Stimulated activated CD4-positive, alpha-beta T cell treated with anti-CD3 and anti-CD28 coated beads, Interleukin-2, amount 100 ng/mL, for 48 hours (primary cell): ENCODE measurements at regions not wholly inside any gene's neighbourhood (a gene's known extent, or its start where the extent isn't known, plus 50 kb on each side); places are given as distances from the start of the nearest gene placed in this dataset.
"Not testable (repeated sequence)": the region's sequence is repeated elsewhere in the genome, so short reads cannot be mapped to it uniquely, and the experiment has no call there.

Source experiments
- DNase-seq, 2 donors: peaks; one replicate each; pipeline ENCODE4 v3.0.0-alpha.2; 2020

DNA sequence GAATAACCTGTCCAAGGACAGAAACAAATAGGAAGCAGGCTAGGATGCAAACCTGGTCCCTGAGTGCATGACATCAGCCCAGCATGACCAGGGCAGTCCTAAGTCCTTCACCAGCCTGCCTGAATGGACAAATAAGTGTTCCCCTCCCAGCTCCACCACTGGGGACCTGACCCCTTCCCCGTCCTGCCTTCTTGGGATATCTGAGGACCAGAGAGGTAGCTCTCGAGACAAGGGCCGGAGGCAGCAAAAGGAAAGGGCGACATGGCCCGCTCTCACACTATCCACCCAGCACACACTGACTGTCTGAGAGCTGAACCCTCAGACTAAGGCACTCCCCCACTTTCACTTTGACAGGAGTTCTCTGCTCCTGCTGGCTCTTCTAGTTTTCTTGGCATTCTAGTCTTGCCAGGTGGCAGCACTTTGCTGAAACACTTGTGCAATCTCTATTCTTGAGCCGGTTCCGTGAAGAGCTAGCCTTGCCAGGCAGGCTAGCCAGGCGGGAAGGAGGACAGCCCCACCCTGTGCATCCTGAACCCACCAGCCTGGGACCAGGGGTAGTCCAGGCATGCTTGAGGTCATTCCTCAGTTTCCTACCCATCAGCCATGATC, 251.1 kb upstream of the RAB4A start:
- DNase-seq = no peak

- DNase-seq = not testable (repeated sequence)
Measured at GRCh38 chr1:229021034-229021433, 249.9 kb upstream of the RAB4A start.

DNA sequence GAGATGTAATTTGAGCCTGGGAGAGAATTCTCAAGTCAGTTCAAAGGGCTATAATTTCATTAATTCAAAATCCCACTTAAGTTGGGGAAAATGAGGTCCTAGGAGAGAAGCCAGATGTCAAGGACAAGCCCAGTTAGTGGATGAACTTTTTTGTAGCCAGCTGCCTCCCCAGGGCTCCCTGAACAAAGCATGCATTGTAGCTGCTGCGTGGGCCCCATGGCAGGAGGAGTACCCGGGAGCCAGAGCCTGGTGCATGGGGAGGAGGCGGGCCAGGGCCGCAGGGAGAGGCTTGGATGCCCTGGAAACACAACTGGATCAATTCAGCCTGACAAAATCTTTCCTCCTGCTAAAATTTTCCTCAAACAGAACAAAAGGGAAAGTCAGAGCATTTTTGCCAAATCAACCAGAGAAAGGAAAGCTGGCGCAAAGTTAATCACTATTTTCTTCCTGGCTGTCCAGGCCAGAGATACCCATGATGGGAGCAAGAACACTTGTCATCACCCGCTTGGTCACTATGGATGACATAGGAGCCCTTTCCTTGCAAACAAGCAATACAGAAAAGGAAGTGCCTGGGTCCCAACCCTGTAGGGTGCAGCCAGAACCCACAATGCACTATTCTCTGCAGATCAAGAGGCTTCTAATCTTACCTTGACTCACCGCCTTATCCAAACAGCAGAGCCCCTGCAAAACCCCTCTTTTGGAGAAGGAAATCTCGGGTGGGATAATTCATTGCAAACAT, 248.1 kb upstream of the RAB4A start:
- DNase-seq = no peak

- DNase-seq = no peak
Measured at GRCh38 chr1:229023651-229024300, 247.1 kb upstream of the RAB4A start.

DNA sequence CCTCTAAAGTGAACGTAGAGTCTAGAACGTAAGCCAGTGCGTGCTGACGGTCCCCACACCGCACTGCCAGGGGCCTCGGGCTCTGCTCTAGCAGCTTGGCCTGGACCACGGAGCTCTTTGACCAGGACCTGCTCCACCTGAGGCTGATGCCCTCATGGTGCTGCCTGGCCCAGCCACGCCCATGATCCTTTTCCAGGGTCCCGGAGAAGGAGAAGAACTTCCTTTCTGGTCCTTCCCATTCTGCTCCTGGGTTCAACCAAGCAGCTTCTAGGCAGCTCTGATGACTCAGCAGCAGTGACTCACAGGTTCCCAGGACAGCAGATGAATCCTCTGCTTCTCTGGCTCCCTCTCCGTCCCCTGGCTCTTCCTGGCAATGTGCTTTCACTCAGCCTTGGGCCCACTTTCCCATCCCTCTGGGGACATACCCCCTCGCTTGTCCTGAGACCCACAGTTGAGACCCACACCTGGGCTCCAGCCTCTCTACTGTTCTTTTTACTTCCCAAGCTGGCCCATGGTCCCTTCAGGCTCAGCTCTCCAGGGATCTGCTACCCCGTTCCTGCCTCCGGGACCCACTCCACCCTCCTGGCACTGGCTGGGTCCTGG, 246.3 kb upstream of the RAB4A start:
- no peak for DNase-seq

DNA sequence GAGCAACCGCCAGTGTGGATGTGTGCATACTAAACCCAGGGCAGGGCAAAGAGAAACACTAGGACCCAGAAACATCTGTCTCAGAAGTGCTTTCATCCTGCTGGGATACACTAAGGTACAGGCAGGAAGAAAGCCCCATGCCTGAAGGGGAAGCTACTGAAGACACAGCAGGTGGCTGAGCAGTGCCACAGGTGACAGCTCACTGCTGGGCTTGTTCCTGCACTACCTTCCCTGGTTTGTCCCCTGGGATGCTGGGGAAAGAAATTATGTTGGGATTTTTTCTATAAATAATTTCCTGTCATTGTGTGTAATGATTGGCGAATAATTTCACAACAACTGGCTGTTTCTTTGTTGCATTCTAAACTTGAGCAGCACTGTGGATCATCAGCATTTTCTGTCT, 245.3 kb upstream of the RAB4A start:
- no peak for DNase-seq

GRCh38 chr1:229027158-229027557, 243.8 kb upstream of the RAB4A start:
- no peak for DNase-seq

DNA sequence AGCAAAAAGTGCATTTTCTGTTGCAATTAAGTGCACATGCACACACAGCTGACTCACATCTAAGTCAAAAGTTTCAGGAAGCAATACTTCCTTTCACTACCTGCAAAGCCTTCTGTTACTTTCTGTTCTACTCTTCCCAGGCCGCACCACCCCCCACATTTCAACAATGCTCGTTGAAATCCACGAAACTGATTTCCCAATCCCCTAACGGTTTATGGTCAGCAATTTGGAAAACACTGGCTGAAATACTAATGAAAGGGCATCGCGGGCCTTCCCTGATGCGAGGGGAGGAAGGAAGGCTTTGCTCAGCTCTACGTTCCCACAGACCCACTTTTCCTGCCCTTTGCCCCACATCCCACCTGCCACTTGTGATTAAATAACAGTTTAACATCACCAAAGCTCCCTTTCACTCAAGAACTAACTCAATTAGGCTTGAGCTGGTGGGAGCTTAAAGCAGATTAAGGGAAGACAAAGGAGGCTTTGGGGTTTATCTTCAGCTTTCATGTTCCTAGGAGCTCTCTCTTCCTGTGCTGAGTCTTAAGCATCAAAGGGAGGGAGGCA, 243.2 kb upstream of the RAB4A start:
- peak in 1 of 2 donors; percentile 8 for DNase-seq

DNA sequence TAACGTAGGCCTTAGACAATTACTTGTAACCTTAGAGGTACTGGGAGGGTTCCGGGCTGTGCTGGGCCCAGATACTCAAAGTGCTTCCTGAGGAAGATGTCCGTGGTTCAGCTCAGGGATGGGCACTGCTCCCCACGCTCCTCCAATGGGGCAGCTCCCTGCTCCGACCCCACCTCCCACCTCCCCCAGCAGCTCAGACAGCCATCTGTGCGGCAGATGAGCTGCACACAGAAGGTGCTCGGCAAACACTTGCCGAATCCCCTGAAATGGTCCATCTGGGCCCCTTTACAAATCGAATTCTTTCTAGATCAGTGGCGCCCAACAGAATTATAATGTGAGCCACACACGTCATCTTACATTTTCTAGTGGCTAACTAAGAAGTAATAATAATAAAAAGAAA, 242.4 kb upstream of the RAB4A start:
- no peak for DNase-seq

DNA sequence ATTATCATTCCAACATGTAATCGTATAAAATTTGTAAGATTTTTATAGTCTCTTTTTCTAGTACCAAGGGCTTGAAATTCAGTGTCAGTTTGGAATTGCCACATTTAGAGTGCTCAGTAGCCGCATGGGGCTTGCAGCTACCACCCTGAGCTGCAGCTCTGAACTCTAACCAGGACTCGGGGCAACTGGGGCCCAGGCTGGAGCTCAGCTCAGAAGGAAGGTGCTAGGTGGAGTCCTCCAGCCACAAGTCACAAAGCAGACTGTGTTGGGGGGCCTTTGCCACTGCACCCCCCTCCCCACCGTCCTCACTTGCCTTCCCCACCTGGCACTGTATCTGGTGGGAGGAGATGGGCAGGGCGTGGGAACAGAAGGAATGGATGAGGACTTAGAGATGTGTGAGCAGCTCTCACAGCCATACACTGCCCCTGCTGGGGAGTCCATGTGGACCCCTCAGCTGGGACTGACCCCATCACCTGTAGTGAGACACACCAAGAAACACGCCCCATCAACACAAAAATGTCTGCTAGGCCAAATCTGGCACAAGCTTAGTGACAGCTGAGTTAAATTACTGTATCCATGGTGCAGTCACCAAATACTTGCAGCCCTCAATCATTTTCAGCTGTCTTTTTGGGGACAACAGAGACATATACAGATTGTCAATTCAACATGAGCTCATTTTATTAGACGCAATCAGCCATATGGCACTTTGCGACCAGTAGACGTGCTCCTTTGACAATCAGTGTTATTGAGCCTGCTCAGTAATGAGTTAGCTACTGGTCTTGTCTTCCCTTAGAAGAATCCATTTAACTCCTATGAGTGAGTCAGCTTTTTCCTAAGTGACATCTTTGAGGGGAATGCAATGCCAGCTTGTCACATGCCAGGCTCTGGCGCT, 241.7 kb upstream of the RAB4A start:
- DNase-seq = no peak

- no peak for DNase-seq
Measured at GRCh38 chr1:229029879-229030235, 241.1 kb upstream of the RAB4A start.

DNA sequence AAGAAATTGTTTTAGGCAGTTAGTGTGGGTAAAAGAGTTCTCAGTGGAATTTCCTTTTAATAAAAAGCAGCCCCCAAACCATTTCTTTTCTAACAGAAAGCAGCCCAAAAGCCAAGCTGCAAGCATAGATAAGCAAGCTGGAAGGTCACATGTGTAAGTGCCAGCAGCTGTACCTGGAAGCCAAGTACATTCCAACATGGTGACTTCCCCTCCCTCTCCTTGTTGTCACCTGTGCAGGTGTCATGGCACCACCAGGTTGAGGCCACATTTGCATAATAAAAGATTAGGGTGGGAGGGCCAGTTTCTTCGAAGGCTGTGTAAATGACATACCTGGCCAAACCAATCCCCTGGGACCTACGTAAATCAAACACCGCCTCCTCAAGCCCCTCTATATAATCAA, 240.3 kb upstream of the RAB4A start:
- DNase-seq = no peak

GRCh38 chr1:229031061-229031460, 239.8 kb upstream of the RAB4A start:
- no peak for DNase-seq

DNA sequence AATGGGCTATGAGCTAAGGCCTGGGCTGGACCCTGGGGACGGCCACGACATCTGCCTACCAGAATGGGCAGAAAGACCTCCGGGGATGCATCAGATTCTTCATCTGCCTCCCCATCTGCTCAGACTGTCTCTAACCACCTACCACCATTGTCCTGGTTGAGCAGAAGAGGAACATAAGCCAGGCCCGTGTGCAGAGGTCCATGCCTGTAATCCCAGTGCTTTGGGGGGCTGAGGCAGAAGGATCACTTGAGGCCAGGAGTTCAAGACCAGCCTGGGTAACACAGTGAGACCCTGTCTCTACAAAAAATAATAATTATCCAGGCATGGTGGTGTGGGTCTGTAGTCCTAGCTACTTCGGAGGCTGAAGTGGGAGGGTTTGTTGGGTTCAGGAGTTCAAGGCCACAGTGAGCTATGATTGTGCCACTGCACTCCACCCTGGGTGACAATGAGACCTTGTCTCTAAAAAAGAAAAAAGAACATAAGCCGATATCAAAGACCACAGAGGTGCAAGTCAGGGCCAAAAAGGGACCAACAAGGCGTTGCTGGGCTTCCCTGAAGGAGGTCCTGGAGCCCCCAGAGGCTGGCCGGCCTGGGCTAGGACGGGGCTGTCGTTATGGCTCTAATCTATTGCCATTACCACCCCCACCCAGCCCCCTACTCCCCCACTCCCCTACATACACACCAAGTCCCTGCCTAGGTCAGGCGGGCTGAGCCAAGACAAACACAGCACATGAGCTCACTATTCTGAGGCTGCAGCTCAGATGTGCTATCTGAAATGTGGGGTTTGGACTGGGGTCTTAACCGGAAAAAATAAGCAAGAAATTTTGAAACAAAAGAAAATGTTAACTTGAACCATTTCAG, 239.2 kb upstream of the RAB4A start:
- no peak for DNase-seq

GRCh38 chr1:229032375-229032774, 238.5 kb upstream of the RAB4A start:
- DNase-seq = no peak

DNA sequence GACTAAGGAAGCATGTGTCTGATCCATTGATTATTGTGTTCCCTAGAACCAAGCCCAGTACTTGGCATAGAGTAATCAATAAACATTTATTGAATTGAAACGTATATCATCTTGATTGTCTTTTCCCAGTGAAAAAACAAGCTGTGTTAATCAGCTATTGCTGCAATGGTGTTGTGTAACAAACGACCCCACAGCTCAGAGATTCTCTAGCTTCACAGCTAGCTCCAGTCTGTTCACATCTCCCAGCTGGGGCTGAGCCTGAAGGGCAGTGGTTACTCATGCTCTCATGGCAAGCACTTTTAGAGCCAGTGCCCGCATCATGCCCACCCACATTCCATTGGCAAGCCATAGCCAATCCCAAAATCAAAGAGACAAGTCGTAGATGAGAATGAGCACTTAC, 237.4 kb upstream of the RAB4A start:
- no peak for DNase-seq

DNA sequence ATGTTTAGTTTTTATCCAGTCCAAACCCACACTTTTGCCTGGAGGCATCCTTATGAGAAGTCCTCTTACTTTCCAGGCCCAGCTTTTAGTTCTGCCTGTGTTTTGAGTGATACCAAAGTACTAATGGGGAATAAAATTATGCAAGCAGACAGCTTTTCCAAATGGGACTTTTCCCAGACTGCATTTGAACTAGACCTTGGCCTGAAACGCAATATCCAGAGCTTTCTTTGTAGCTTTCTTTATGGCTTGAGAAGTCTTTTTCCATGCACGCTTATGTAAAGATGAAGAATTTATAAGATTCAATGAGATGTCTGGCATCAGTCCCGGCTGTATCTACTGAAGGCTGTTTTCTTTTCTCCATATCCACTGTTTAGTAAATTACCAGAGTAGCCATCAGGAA, 236.6 kb upstream of the RAB4A start:
- DNase-seq = no peak

GRCh38 chr1:229035054-229035747, 235.7 kb upstream of the RAB4A start:
- no peak for DNase-seq

DNA sequence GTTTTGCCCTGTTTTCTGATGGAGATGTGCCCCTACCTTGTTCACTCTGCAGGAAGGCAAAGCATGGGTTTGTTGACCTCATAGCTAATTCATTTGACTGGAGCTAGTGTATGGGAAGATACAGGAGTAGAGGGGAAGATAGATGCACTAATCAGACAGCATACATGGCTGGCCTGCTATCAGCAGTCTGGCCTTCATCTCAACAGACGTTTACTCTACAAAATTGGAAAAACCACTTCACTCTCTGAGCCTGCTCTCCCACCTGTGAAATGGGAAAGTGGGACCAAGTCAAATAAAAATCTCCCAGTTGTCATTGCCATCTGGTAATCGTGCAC, 235.2 kb upstream of the RAB4A start:
- no peak for DNase-seq

- no peak for DNase-seq
Measured at GRCh38 chr1:229037806-229038405, 233.0 kb upstream of the RAB4A start.
